Upper lobe of right lung (tissue), 1 donor: ENCODE measurements at regions not wholly inside any gene's neighbourhood (a gene's known extent, or its start where the extent isn't known, plus 50 kb on each side); places are given as distances from the start of the nearest gene placed in this dataset.

Source experiments
- ATAC-seq: fragments of 200-7000 bp; cut with Tn5 transposase; one replicate; pipeline ENCODE4 v1.9.1; 2020; ENCODE audit warnings: mild to moderate bottlenecking, moderate library complexity
- DNase-seq: peaks from one replicate; pipeline ENCODE4 v3.0.0-alpha.2; 2020
- H3K27ac ChIP-seq: fragments of 200-600 bp; one replicate; pipeline ENCODE4 v1.8.0; 2022
- H3K27me3 ChIP-seq: fragments of 200-600 bp; one replicate; pipeline ENCODE4 v1.8.0; 2022; ENCODE audit warnings: mild to moderate bottlenecking
- H3K36me3 ChIP-seq: fragments of 200-600 bp; one replicate; pipeline ENCODE4 v1.8.0; 2022
- H3K4me1 ChIP-seq: fragments of 200-600 bp; one replicate; pipeline ENCODE4 v1.8.0; 2022
- H3K4me3 ChIP-seq: fragments of 200-600 bp; one replicate; pipeline ENCODE4 v1.8.0; 2022; ENCODE audit warnings: mild to moderate bottlenecking
- H3K9me3 ChIP-seq: fragments of 200-600 bp; one replicate; pipeline ENCODE4 v1.8.0; 2022
- intact Hi-C: fragments of 100-400 bp; cut with DNase I; formaldehyde crosslinking; loops from one replicate; pipeline ENCODE4 v1.11.0; 2022
- TF ChIP-seq, protein P1 (sequence below): fragments of 200-600 bp; IDR thresholded peaks from one replicate; pipeline ENCODE4 v1.8.0; 2022; ENCODE audit warnings: antibody characterized with exemption
- donor health status: DM: no; HTN: yes; CAD: no; lungs with severe emphysema.

DNA sequence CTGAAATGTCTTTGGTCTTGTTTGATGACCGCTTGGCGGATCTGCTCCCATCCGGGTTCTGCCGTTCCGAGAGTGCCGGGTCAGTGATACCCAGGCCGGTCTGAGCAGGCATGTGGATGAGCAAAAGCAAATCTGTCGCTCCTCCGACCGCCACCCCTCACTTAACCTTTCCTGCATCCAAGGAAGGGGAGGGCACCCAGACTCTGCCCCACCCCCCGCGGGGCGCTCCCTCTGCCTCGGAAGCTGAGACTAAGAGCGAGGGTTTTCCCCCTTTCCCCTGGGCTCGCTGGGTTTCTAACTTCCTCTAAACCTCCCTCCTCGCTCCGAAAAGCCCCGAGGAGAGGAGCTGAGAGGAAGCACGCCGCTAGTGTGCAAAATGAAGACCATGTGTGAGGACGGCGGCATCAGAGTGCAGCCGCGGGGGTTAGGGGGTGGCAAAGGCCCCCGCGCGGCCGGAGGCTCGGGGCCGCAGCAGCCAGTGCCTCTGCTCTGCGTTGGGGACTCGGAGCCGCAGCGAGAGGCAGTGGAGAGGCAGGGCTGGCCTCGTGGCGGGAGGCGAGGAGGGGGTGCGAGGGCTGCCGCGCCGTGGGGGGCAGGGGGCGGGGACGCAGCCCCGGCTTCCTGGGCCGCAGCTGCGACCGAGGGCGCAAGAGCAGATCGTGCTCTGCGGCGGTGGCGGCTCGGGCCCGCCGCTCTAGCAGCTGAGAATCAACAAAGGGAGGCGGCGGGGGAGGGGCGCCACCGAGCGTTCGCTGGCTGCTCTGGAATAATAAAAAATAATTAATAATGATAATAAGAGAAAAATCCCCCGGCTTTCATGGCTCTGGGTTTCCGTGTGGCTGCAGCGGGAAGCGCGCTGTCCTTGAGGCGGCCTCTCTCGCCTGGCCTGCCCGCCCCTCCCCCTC lies 55.8 kb upstream of the BCOR start:
- DNase-seq (peak; percentile 76), ATAC-seq (peak; percentile 10)
- peaks cover 4% of the 10 kb centered on the region for H3K4me1 ChIP-seq
- TF ChIP-seq, protein P1, sequence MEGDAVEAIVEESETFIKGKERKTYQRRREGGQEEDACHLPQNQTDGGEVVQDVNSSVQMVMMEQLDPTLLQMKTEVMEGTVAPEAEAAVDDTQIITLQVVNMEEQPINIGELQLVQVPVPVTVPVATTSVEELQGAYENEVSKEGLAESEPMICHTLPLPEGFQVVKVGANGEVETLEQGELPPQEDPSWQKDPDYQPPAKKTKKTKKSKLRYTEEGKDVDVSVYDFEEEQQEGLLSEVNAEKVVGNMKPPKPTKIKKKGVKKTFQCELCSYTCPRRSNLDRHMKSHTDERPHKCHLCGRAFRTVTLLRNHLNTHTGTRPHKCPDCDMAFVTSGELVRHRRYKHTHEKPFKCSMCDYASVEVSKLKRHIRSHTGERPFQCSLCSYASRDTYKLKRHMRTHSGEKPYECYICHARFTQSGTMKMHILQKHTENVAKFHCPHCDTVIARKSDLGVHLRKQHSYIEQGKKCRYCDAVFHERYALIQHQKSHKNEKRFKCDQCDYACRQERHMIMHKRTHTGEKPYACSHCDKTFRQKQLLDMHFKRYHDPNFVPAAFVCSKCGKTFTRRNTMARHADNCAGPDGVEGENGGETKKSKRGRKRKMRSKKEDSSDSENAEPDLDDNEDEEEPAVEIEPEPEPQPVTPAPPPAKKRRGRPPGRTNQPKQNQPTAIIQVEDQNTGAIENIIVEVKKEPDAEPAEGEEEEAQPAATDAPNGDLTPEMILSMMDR, result no peak
- H3K27me3 ChIP-seq, result no peaks in the 10 kb centered on the region
- intact Hi-C loops, result loop anchor here (10.0 kb wide), 1 partner anchor 49 kb away; no protein-coding TSS in a partner anchor
- H3K27ac ChIP-seq, result peak overlapping the region; percentile 36
- H3K9me3 ChIP-seq, result no peaks in the 10 kb centered on the region
- peak overlapping the region; percentile 45 for H3K4me3 ChIP-seq
- no peaks in the 10 kb centered on the region for H3K36me3 ChIP-seq

DNA sequence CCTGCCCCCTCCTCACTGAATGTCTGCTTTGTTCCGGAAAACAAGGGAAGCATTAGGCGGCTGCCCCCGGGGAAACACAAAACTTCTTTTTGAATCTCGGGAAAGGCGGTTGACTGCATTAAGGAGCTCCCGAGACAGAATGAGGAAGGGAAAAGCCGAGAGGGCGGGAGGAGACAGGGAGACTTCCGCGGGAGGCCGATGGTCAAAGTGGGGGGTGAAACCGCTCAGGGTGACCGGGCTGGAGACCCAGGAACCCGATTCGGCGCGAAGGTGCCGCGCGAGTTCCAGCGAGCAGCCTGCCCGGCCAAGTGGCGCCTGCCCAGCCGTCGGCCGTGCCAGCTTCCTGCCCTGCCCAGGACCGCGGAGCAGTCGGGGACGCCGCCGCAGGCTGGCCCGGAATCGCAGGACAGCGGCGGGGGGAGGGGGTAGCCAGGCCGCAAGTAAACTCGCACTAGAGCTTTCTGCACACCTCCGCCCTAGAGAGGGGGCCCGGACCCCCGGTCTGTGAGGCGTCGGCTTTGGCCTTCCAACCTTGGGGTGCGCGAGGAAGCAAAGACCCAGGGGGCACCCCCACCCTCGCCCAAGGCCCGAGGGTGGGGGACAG lies 55.1 kb upstream of the BCOR start:
- Histone ChIP-seq H3K4me3 (peak overlapping the region; percentile 45), H3K9me3 (no peaks in the 10 kb centered on the region), H3K4me1 (peaks cover 3% of the 10 kb centered on the region), H3K27ac (peak overlapping the region; percentile 36), H3K36me3 (no peaks in the 10 kb centered on the region), H3K27me3 (no peaks in the 10 kb centered on the region)
- DNase-seq (peak; percentile 83), ATAC-seq (peak; percentile 65)
- TF ChIP-seq, protein P1, result no peak
- intact Hi-C loops, result loop anchor here (10.0 kb wide), 1 partner anchor 48 kb away; no protein-coding TSS in a partner anchor

GRCh38 chrX:40152173-40152711 lies 54.5 kb upstream of the BCOR start:
- Histone ChIP-seq H3K27me3 (no peaks in the 10 kb centered on the region), H3K9me3 (no peaks in the 10 kb centered on the region), H3K36me3 (no peaks in the 10 kb centered on the region), H3K27ac (peak overlapping the region; percentile 36), H3K4me3 (peak overlapping the region; percentile 45), H3K4me1 (no peaks in the 10 kb centered on the region)
- intact Hi-C loops, result loop anchor here (10.0 kb wide), 1 partner anchor 47 kb away; no protein-coding TSS in a partner anchor
- TF ChIP-seq, protein P1, result no peak
- peak; percentile 21 for ATAC-seq
- peak; percentile 74 for DNase-seq

DNA sequence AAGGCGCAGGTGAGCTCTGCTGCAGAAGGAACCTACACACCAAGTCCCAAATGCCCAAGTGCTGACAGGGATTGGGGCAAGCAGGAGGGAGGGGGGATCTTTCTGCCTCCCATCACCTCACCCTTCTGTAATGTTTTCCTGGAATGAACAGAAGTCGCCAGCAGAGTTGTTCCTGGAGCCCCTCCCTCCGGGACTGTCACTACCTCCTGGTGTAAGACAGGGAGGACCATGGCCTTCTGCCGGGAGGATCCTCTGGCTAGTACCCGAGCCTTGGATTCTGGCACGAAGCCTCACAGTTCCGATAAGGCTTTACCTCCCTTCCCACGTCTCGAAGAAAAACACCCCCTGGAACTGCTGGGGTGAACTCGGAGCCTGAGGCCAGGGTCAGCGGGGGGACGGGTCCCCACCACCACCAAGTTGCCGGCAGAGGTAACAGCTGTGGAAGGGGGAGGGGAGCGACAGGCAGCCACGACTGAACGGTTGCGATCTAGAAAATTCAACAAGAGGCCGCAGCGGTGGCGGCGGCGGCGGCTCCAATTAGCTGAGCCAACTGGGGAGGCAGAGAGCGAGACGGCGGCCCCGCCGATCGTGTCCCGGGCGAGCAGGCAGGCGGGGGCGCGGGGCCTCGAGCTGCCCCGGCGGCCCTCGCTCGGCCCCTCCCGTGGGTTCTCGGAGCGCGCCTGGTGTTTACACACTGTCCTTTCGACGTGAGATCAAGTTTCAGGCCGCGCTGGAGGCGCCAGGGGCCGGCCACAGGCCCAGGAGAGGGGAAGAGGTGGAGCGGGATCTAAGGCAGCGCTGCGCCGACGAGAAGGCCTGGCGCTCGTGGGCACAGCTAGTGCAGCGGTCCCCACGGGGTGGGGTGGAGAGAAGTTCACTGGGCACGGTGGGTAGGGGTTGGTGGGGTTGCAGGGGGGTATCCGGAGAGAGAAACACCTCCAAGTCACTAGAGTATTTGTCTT lies 53.7 kb upstream of the BCOR start:
- H3K4me1 ChIP-seq, result no peaks in the 10 kb centered on the region
- H3K27ac ChIP-seq, result no peak overlapping the region
- peak; percentile 73 for DNase-seq

More for the DNA sequence above, 53.7 kb upstream of the BCOR start:
- H3K4me3 ChIP-seq, result no peak overlapping the region
- H3K36me3 ChIP-seq, result no peaks in the 10 kb centered on the region
- TF ChIP-seq, protein P1, result no peak
- ATAC-seq, result peak; percentile 50
- no peaks in the 10 kb centered on the region for H3K9me3 ChIP-seq
- H3K27me3 ChIP-seq, result no peaks in the 10 kb centered on the region
- intact Hi-C loops, result loop anchor here (10.0 kb wide), 1 partner anchor 47 kb away; no protein-coding TSS in a partner anchor
